Activated naive CD8-positive, alpha-beta T cell treated with anti-CD3 and anti-CD28 coated beads for 36 hours (primary cell): ENCODE measurements at regions not wholly inside any gene's neighbourhood (a gene's known extent, or its start where the extent isn't known, plus 50 kb on each side); places are given as distances from the start of the nearest gene placed in this dataset.

Experiments
- DNase-seq: peaks from one replicate; pipeline ENCODE4 v3.0.0; 2021
- H3K27ac Mint-ChIP-seq: one replicate; pipeline ENCODE4 v1.8.0; 2022; ENCODE audit warnings: mild to moderate bottlenecking, moderate library complexity, mixed read lengths
- H3K27me3 Mint-ChIP-seq: one replicate; pipeline ENCODE4 v1.8.0; 2022; ENCODE audit warnings: mild to moderate bottlenecking, mixed read lengths
- H3K36me3 Mint-ChIP-seq: one replicate; pipeline ENCODE4 v1.8.0; 2021; ENCODE audit warnings: mild to moderate bottlenecking, mixed read lengths
- H3K4me1 Mint-ChIP-seq: one replicate; pipeline ENCODE4 v1.8.0; 2021; ENCODE audit warnings: mixed read lengths
- H3K4me3 Mint-ChIP-seq: one replicate; pipeline ENCODE4 v1.8.0; 2022; ENCODE audit warnings: mild to moderate bottlenecking, moderate library complexity, mixed read lengths
- H3K9me3 Mint-ChIP-seq: one replicate; pipeline ENCODE4 v1.8.0; 2022; ENCODE audit warnings: mixed read lengths

DNA sequence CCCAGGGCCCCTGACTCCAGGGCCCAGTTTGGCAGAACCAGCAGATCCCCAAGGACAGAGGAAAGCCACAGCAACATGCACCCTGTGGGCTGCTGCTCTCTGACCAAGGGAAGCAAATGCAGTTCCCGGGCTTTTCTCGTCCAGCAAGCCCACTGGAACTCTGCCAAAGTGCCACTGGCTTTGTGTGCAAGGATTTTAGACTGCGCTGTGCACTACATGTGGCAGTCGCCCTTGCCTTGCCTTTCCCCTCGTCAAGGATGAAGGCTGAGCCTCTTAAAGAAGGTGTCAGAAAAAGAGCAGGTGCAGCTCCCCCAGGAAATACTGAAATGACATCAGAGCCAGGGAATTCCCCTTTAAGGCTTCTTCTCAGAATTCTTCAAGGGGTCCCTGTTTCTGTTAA is 199.2 kb downstream of the TFCP2L1 start:
- DNase-seq = no peak
- Mint-ChIP-seq H3K27me3 (peaks cover 12% of the 10 kb centered on the region), H3K4me3 (no peak overlapping the region), H3K9me3 (no peaks in the 10 kb centered on the region), H3K27ac (no peak overlapping the region), H3K36me3 (no peaks in the 10 kb centered on the region), H3K4me1 (peaks cover 2% of the 10 kb centered on the region)

DNA sequence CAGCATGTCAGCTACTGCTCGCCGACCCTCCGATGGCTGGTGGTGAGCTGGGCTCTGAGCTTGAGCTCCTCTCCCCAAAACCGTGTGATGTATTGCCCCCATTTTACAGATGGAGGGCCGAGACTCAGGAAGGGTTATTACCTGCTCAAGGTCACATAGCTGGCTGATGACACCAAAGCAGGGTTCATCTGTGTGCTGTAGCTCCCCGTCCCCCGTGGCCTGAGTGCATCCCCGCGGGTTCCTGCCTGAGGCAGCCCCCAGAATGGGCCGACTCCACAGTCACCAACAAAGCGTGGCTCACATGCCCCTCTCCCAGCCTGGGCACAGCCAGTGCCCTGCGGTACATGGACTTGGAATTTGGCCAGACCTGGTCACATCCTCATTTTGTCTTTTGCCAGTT is 198.6 kb downstream of the TFCP2L1 start:
- H3K9me3 Mint-ChIP-seq = no peaks in the 10 kb centered on the region
- no peak for DNase-seq
- peaks cover 8% of the 10 kb centered on the region for H3K27me3 Mint-ChIP-seq
- H3K36me3 Mint-ChIP-seq = no peaks in the 10 kb centered on the region
- no peak overlapping the region for H3K27ac Mint-ChIP-seq
- H3K4me3 Mint-ChIP-seq = no peak overlapping the region
- peaks cover 2% of the 10 kb centered on the region for H3K4me1 Mint-ChIP-seq

DNA sequence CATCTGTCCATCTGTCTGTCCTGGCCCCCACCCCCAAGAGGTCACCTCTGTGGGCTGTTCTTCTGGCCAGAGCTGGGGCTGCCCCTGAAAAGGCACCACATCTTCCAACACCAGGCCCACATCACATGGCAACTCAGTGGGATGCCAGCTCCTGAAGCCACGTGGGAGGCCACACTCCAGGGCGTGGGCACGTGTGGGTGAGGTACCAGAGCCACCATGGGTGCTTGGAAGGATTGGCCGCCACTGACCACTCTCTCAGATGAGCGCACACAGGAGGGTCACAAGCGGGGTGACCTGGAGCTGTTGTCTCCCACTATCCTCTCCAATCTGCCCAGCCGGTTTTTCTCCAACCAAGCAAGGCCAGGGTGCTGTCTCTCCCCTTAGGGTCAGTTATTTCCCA is 197.9 kb downstream of the TFCP2L1 start:
- Mint-ChIP-seq H3K36me3 (no peaks in the 10 kb centered on the region), H3K4me3 (no peak overlapping the region), H3K4me1 (peaks cover 2% of the 10 kb centered on the region), H3K27me3 (peaks cover 7% of the 10 kb centered on the region), H3K9me3 (no peaks in the 10 kb centered on the region), H3K27ac (no peak overlapping the region)
- DNase-seq = no peak

DNA sequence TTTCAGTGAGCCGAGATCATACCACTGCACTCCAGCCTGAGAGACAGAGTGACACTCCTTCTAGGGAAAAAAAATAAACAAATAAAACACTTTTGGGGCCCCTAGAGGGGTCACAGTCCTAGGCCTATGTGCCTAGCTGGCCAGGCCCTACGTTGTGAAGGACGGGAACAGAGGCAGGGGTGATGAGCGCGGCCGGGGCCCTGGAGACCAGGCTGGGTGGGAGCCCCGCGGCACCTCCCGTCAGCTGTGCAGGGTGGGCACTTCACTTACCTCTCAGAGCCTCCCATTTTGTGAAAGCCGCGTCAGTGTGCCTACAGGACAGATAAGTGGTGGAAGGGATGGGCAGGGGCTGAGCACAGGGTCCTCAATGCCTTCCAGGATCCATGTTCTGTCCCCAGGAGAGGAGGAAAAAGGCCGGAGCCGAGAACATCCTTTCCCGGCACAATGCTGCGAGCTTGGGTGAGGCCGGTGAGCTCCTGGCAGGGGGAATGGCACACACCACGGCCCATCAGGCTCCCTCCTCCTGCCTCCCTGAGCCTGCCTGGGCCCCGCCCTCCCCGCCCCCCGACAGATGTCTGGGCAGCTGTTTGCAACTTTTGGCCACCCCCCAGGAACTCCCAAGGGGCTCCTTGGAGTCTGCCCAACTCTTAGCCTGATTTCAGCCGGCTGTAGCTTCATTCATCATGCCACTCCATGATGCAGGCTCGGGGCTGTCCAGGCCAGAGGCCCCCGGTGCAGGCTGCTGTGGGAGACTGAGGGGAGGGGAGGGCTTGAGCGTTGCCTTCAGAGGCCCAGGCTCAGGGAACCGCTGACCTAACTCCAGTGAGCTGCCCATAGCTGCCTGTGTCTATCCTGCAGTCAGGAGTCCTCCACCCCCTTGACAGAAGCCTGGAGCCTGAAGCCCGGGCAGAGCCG is 196.5 kb downstream of the TFCP2L1 start:
- no peak for DNase-seq
- H3K9me3 Mint-ChIP-seq = no peaks in the 10 kb centered on the region
- H3K36me3 Mint-ChIP-seq = no peaks in the 10 kb centered on the region
- H3K27ac Mint-ChIP-seq = no peak overlapping the region
- H3K4me3 Mint-ChIP-seq = no peak overlapping the region
- H3K27me3 Mint-ChIP-seq = peaks cover 4% of the 10 kb centered on the region
- H3K4me1 Mint-ChIP-seq = peaks cover 2% of the 10 kb centered on the region

DNA sequence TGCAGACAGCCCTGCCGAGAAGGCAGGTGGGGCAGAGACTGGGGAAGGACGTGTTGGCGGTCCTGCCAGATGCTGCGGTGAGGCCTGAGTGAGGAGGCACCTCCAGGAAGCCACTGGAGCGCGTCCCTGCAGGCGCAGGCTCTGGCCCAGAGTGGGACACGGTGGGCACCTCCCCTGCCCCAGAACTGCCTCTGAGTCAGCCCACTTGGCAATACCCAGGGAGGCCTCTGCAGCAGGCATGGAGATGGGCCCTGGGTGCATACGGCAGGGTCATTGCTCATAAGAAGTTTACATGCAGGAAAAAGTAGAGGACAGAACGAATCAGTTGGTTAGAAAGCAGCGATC is 195.9 kb downstream of the TFCP2L1 start:
- no peaks in the 10 kb centered on the region for H3K36me3 Mint-ChIP-seq

DNA sequence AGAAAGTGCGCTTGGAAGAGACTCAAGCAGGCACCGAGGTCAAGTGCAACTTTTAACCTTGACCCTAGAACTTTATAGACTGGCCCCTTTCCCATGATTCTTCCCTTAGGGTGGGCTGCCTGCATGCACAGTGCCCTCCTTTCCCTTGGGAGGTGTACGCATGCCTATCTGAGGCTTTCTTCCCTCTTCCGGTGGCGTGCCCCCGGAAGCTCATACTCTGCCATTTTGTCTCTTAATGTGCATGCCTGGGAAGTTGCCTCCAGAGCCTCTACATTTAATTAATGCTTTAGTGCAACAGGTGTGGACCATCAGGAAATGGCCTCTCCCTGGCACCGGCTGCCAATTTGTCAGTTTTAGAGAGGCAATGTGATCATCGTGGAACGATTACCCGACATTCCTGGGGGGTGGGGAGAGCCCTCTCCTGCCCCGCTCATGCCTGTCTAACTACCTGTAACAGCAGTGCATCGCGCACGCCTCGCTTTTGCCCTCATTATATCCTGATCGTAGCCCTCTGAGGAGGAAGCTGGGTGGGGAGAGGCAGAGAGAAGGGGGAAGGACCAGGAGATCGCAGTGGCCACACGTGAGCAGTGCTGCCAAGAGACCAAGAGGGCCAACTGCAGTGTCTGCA is 194.8 kb downstream of the TFCP2L1 start:
- Mint-ChIP-seq H3K36me3 (no peaks in the 10 kb centered on the region), H3K4me1 (peaks cover 2% of the 10 kb centered on the region), H3K27me3 (peaks cover 4% of the 10 kb centered on the region), H3K27ac (no peak overlapping the region), H3K9me3 (no peaks in the 10 kb centered on the region), H3K4me3 (no peak overlapping the region)
- no peak for DNase-seq

More for the DNA sequence above, 195.9 kb downstream of the TFCP2L1 start:
- no peak for DNase-seq
- H3K27ac Mint-ChIP-seq = no peak overlapping the region
- H3K9me3 Mint-ChIP-seq = no peaks in the 10 kb centered on the region
- peaks cover 2% of the 10 kb centered on the region for H3K4me1 Mint-ChIP-seq
- no peak overlapping the region for H3K4me3 Mint-ChIP-seq
- peaks cover 4% of the 10 kb centered on the region for H3K27me3 Mint-ChIP-seq

DNA sequence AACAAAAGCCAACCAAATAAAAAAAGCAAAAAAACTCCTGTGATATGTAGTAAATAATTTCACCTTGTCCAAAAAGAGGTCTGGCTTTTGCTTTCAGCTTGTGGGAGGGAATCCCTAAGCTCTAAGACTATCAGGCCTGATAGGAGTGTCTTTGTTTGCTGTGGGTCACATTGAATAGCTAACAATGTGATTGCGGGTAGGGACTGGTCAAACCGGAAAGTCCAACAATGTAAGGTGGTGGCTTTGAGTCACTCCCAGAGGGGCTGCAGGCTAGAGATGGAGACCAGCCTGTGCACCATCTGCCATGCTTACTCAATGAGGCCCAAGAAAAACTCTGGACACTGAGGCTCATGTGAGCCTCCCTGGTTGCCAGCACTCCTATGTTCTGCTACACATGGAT is 192.9 kb downstream of the TFCP2L1 start:
- Mint-ChIP-seq H3K4me3 (no peak overlapping the region), H3K4me1 (no peaks in the 10 kb centered on the region), H3K36me3 (no peaks in the 10 kb centered on the region), H3K27ac (no peak overlapping the region), H3K27me3 (peaks cover 4% of the 10 kb centered on the region), H3K9me3 (no peaks in the 10 kb centered on the region)
- no peak for DNase-seq

DNA sequence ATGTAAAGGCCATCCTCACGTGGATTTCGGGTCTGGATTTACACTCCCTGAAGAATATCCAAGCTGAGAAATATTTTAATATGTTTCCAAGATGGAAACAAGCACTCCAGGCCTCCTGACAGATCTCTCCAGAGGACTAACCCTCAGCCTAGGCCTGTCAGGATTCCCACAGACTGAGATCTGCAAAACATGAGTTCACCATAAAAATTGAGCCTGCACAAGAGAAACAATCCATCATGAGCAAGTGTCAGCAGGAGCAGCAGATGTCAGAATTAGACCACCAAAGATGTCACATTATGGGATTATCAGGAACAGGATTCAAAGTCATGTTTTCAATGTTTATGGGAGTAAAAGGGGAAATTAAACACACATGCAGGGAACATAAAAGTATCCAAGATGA is 191.3 kb downstream of the TFCP2L1 start:
- H3K4me3 Mint-ChIP-seq = no peak overlapping the region
- no peaks in the 10 kb centered on the region for H3K36me3 Mint-ChIP-seq
- no peaks in the 10 kb centered on the region for H3K4me1 Mint-ChIP-seq
- H3K27me3 Mint-ChIP-seq = peaks cover 4% of the 10 kb centered on the region
- H3K9me3 Mint-ChIP-seq = no peaks in the 10 kb centered on the region
- no peak for DNase-seq
- no peak overlapping the region for H3K27ac Mint-ChIP-seq

DNA sequence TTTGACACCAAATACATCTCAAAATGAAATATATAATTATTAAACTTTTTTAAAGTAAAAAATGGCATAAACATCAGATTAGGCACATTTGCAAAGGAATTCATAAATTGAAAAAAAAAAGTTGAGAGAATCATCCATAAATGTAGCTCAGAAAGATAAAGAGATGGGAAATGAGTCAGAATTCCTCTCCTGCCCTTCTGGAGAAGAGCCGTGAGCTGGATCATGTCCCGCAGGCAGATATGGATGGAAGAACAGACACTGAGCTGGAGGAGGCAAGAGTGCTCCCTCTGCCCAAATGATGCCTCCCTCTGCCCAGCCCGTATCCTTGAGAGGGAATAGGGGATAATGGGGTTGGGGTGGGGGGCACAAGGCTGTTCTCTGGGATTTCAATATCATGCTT is 190.9 kb downstream of the TFCP2L1 start:
- DNase-seq = no peak
- Mint-ChIP-seq H3K27ac (no peak overlapping the region), H3K27me3 (peaks cover 4% of the 10 kb centered on the region), H3K36me3 (no peaks in the 10 kb centered on the region), H3K4me1 (no peaks in the 10 kb centered on the region), H3K4me3 (no peak overlapping the region), H3K9me3 (no peaks in the 10 kb centered on the region)

DNA sequence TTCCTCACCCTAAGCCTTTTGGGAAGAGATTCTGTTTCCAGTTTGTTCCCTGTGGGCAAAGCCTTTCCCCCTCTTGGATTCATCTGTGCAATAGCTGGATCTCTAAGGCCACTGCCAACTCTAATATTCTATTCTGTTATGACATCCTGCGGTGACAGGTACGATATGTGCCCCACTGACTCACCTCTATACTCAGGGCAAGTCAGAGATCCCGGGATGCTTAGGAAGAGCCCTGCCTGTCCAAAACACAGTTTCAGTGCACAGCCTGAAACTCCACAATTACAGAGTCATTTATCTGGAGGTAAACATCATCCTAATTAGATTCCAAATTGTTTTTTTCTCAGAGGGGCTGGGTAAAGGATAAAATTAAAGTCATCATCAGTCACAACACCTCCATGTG is 190.2 kb downstream of the TFCP2L1 start:
- no peaks in the 10 kb centered on the region for H3K9me3 Mint-ChIP-seq
- H3K27ac Mint-ChIP-seq = no peak overlapping the region
- H3K27me3 Mint-ChIP-seq = peaks cover 4% of the 10 kb centered on the region
- no peak overlapping the region for H3K4me3 Mint-ChIP-seq
- no peaks in the 10 kb centered on the region for H3K4me1 Mint-ChIP-seq
- no peak for DNase-seq
- H3K36me3 Mint-ChIP-seq = no peaks in the 10 kb centered on the region

DNA sequence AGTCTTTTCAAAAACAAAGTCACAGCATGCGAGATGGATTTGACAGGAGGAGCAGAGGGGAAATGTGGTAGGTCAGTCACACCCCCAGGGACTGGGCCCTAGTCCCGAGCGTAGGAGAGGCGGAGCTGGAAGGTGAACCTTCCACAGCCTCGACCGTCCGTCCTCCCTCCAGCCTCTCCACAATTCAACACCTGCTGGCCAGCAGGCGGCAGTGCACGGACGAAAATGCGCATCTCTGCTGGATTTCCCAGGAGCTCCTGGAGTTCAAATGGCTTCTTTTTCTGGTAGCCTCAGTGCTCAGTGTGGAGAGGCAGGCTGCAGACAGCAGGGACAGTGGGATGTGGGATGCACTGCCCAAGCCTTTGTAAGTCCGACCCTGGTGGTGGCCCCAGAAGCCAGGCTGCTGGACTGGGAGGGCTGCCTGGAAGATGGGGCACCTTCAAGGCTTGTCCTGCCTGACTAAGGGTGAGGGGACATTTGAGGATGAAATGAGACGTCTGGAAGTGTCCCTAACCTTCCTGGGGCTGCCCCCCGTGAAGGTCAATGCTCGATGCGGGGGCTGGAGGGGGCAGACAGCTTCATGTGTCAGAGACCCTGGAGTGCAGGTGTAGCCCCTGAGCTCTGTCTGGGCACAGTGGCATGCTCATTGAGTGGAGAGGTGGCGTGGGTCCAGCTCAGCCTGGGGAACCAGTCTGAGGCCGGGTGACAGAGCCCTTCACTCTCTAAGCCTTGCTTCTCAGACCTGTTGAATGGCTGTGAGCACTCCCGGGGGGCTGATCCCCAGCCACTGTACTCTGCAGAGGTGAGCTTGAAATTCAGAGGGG is 189.5 kb downstream of the TFCP2L1 start:
- no peaks in the 10 kb centered on the region for H3K9me3 Mint-ChIP-seq
- peaks cover 4% of the 10 kb centered on the region for H3K27me3 Mint-ChIP-seq
- H3K27ac Mint-ChIP-seq = no peak overlapping the region
- DNase-seq = no peak
- H3K4me3 Mint-ChIP-seq = no peak overlapping the region
- no peaks in the 10 kb centered on the region for H3K4me1 Mint-ChIP-seq
- no peaks in the 10 kb centered on the region for H3K36me3 Mint-ChIP-seq

DNA sequence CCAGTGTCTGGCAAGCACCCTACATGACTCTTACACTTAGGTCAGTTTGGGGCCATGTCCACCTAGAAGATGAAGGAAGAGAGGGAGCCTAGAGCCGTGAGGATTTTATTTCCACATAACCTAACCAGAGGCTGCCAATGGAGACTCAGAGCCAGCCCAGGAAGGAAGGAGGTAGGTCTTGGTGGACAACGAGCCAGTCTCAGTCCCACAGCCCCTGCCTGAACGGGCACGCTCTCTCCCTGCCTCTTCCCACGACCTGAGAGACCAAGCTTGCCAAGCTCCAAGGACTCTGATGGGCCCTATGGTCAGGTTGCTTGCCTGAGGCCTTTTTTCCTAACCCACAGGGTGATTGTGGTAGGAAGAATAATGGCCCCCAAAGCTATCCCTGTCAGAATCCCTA is 188.4 kb downstream of the TFCP2L1 start:
- no peaks in the 10 kb centered on the region for H3K4me1 Mint-ChIP-seq
- no peaks in the 10 kb centered on the region for H3K9me3 Mint-ChIP-seq
- no peaks in the 10 kb centered on the region for H3K36me3 Mint-ChIP-seq
- H3K4me3 Mint-ChIP-seq = no peak overlapping the region
- DNase-seq = no peak
- no peak overlapping the region for H3K27ac Mint-ChIP-seq
- H3K27me3 Mint-ChIP-seq = peaks cover 4% of the 10 kb centered on the region

DNA sequence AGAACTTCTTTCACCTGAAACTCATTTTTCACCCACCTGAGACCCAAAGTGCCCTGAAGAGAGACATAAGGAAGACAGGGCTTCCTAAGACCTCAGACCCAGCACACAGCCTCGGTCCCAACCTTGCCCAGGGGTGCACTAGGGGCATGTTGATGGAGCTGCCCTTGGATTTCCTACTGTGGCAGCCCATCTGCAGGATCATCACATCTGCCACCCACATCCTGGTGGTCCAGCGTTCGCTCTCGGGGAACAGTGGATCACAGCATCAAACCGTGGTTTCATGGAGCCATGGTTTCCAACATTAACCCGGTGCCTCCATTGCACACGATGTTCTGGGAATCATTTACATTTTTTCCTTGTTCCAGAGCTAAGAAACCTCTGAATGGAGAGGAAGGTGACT is 186.4 kb downstream of the TFCP2L1 start:
- Mint-ChIP-seq H3K27me3 (peaks cover 4% of the 10 kb centered on the region), H3K4me1 (no peaks in the 10 kb centered on the region), H3K4me3 (no peak overlapping the region), H3K27ac (no peak overlapping the region), H3K9me3 (no peaks in the 10 kb centered on the region), H3K36me3 (no peaks in the 10 kb centered on the region)
- DNase-seq = no peak

DNA sequence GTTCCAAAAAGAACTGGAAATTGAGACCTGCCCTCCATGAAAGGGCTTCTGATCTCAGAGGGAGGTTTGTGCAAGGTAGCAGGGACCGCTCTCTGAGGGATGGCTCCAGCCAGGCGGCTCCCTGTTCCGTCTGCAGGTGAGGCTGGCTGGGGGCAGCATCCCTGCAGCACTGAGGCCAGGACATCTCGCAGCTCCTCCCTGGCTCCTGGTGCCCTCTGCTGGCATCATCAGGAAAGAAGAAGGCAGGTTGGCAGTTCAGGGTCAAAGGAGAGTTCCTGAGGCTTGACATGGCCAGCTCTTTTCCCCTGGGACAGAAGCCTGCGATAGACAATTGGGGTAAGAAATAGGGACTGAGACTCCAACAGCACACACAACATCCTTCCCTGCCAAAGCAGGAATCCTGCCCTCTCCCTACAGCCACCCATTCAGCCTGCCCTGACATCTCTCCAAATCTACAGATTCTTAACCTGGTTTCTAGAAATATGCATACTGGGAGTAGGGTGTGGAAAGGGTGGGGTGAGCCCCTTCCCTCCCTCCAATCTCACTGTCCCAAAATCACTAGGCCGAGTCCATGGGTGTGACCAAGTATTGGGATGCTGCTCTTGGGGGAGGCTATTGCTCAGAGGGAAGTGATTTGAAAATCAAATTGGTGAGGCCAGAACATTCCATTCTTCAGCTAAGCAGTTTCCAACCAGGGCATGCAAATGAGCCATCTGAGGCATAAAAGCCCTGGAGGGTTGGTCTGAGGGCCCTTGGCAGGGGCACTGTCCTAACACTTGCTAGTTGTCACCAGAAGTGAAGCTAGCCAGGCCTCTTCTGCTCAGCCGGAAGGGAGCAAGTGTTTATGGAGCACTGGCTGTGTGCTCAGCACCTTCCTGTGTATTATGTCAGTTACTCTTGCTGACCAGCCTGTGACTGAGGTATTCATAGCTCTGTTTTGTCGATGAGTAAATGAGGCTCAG is 185.4 kb downstream of the TFCP2L1 start:
- no peaks in the 10 kb centered on the region for H3K4me1 Mint-ChIP-seq
- no peak overlapping the region for H3K27ac Mint-ChIP-seq
- no peak for DNase-seq
- peaks cover 4% of the 10 kb centered on the region for H3K27me3 Mint-ChIP-seq
- H3K9me3 Mint-ChIP-seq = no peaks in the 10 kb centered on the region
- H3K4me3 Mint-ChIP-seq = no peak overlapping the region
- H3K36me3 Mint-ChIP-seq = no peaks in the 10 kb centered on the region
